ENCODE measurements at regions not wholly inside any gene's neighbourhood (a gene's known extent, or its start where the extent isn't known, plus 50 kb on each side); places are given as distances from the start of the nearest gene placed in this dataset.

- Histone ChIP-seq H3K4me3 (no peak overlapping the region), H2AFZ (peak overlapping the region; percentile 48; the same call in 1 of the 2 replicates), H3K36me3 (ENCODE audit: insufficient read depth) (no peaks in the 10 kb centered on the region), H3K27ac (ENCODE audit: low read depth) (no peak overlapping the region), H3F3A (replicated peaks; ENCODE audit: low read depth) (no peaks in the 10 kb centered on the region), H3K79me2 (replicated peaks; ENCODE audit: insufficient read depth) (no peaks in the 10 kb centered on the region), H3K4me1 (ENCODE audit: insufficient read depth) (no peaks in the 10 kb centered on the region), H3K9me2 (ENCODE audit: insufficient read depth) (no peaks in the 10 kb centered on the region), H4K20me1 (replicated peaks; ENCODE audit: insufficient read depth) (no peaks in the 10 kb centered on the region), H3K27me3 (ENCODE audit: insufficient read depth) (no peaks in the 10 kb centered on the region), H3K4me2 (no peak overlapping the region)
- Mint-ChIP-seq H3K27ac (no peak overlapping the region), H3K9me3 (no peaks in the 10 kb centered on the region; the same call in 2 of the 3 replicates), H3K27me3 (ENCODE audit: insufficient read depth, low read depth, poor library complexity) (no peaks in the 10 kb centered on the region), H3K4me1 (no peaks in the 10 kb centered on the region), H3K36me3 (ENCODE audit: low read depth) (no peaks in the 10 kb centered on the region; the same call in 2 of the 3 replicates), H3K4me3 (no peak overlapping the region)
- no peak for TF ChIP-seq REST (IDR thresholded peaks at IDR 0.05; ENCODE audit: unreplicated experiment)
- TF ChIP-seq JUNB (IDR thresholded peaks at IDR 0.05; ENCODE audit: unreplicated experiment), result no peak
- TF ChIP-seq, protein P1, sequence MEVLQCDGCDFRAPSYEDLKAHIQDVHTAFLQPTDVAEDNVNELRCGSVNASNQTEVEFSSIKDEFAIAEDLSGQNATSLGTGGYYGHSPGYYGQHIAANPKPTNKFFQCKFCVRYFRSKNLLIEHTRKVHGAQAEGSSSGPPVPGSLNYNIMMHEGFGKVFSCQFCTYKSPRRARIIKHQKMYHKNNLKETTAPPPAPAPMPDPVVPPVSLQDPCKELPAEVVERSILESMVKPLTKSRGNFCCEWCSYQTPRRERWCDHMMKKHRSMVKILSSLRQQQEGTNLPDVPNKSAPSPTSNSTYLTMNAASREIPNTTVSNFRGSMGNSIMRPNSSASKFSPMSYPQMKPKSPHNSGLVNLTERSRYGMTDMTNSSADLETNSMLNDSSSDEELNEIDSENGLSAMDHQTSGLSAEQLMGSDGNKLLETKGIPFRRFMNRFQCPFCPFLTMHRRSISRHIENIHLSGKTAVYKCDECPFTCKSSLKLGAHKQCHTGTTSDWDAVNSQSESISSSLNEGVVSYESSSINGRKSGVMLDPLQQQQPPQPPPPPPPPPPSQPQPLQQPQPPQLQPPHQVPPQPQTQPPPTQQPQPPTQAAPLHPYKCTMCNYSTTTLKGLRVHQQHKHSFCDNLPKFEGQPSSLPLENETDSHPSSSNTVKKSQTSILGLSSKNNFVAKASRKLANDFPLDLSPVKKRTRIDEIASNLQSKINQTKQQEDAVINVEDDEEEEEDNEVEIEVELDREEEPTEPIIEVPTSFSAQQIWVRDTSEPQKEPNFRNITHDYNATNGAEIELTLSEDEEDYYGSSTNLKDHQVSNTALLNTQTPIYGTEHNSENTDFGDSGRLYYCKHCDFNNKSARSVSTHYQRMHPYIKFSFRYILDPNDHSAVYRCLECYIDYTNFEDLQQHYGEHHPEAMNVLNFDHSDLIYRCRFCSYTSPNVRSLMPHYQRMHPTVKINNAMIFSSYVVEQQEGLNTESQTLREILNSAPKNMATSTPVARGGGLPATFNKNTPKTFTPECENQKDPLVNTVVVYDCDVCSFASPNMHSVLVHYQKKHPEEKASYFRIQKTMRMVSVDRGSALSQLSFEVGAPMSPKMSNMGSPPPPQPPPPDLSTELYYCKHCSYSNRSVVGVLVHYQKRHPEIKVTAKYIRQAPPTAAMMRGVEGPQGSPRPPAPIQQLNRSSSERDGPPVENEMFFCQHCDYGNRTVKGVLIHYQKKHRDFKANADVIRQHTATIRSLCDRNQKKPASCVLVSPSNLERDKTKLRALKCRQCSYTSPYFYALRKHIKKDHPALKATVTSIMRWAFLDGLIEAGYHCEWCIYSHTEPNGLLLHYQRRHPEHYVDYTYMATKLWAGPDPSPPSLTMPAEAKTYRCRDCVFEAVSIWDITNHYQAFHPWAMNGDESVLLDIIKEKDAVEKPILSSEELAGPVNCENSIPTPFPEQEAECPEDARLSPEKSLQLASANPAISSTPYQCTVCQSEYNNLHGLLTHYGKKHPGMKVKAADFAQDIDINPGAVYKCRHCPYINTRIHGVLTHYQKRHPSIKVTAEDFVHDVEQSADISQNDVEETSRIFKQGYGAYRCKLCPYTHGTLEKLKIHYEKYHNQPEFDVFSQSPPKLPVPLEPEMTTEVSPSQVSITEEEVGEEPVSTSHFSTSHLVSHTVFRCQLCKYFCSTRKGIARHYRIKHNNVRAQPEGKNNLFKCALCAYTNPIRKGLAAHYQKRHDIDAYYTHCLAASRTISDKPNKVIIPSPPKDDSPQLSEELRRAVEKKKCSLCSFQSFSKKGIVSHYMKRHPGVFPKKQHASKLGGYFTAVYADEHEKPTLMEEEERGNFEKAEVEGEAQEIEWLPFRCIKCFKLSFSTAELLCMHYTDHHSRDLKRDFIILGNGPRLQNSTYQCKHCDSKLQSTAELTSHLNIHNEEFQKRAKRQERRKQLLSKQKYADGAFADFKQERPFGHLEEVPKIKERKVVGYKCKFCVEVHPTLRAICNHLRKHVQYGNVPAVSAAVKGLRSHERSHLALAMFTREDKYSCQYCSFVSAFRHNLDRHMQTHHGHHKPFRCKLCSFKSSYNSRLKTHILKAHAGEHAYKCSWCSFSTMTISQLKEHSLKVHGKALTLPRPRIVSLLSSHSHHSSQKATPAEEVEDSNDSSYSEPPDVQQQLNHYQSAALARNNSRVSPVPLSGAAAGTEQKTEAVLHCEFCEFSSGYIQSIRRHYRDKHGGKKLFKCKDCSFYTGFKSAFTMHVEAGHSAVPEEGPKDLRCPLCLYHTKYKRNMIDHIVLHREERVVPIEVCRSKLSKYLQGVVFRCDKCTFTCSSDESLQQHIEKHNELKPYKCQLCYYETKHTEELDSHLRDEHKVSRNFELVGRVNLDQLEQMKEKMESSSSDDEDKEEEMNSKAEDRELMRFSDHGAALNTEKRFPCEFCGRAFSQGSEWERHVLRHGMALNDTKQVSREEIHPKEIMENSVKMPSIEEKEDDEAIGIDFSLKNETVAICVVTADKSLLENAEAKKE (CRISPR knock-in tag; IDR thresholded peaks at IDR 0.05), result no peak
- TF ChIP-seq NANOG (IDR thresholded peaks at IDR 0.05; ENCODE audit: borderline replicate concordance), result no peak
- TF ChIP-seq ZNF114 (CRISPR knock-in tag; IDR thresholded peaks at IDR 0.05), result no peak
- no peak for TF ChIP-seq ETS1 (IDR thresholded peaks at IDR 0.05)
- TF ChIP-seq ZNF331 (CRISPR knock-in tag; IDR thresholded peaks at IDR 0.05; ENCODE audit: low read depth), result no peak
- TF ChIP-seq CREB1 (CRISPR knock-in tag; IDR thresholded peaks at IDR 0.05; ENCODE audit: low read depth), result no peak
- TF ChIP-seq POLR2AphosphoS5 (IDR thresholded peaks at IDR 0.05; ENCODE audit: low read depth), result no peak
- no peak for TF ChIP-seq STAT1 (IDR thresholded peaks at IDR 0.05; ENCODE audit: unreplicated experiment)
- no peak for TF ChIP-seq EZH2phosphoT487 (IDR thresholded peaks at IDR 0.05; ENCODE audit: unreplicated experiment)
- TF ChIP-seq EZH2 (IDR thresholded peaks at IDR 0.05; ENCODE audit: low read depth, unreplicated experiment), result no peak
- TF ChIP-seq, protein P2, sequence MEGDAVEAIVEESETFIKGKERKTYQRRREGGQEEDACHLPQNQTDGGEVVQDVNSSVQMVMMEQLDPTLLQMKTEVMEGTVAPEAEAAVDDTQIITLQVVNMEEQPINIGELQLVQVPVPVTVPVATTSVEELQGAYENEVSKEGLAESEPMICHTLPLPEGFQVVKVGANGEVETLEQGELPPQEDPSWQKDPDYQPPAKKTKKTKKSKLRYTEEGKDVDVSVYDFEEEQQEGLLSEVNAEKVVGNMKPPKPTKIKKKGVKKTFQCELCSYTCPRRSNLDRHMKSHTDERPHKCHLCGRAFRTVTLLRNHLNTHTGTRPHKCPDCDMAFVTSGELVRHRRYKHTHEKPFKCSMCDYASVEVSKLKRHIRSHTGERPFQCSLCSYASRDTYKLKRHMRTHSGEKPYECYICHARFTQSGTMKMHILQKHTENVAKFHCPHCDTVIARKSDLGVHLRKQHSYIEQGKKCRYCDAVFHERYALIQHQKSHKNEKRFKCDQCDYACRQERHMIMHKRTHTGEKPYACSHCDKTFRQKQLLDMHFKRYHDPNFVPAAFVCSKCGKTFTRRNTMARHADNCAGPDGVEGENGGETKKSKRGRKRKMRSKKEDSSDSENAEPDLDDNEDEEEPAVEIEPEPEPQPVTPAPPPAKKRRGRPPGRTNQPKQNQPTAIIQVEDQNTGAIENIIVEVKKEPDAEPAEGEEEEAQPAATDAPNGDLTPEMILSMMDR (conservative IDR thresholded peaks at IDR 0.05; ENCODE audit: low read depth in 2 of 2), result no peak
- DNase-seq (ENCODE audit: low spot score), result no peak
- no peak for ATAC-seq
These were observed 1242.0 kb upstream of the ACVR2A start for GRCh38 chr2:146602856-146603255.

Data from GM23338 (cell line).